OCI-LY3 (cell line): ENCODE measurements at regions not wholly inside any gene's neighbourhood (a gene's known extent, or its start where the extent isn't known, plus 50 kb on each side); places are given as distances from the start of the nearest gene placed in this dataset.

Experiments used
- CTCF ChIP-seq: fragments of 200-600, 300-600 bp; sonication (generic); IDR thresholded peaks from 2 replicates; pipeline ENCODE4 v1.5.1; 2014; ENCODE audit warnings: antibody characterized with exemption, low read length, low read depth
- EZH2phosphoT487 ChIP-seq: fragments of 200-600 bp; shearing (Covaris generic); IDR thresholded peaks from 2 replicates; pipeline ENCODE4 v1.6.1; 2018; ENCODE audit warnings: antibody characterized with exemption, mixed run types, low read depth

DNA sequence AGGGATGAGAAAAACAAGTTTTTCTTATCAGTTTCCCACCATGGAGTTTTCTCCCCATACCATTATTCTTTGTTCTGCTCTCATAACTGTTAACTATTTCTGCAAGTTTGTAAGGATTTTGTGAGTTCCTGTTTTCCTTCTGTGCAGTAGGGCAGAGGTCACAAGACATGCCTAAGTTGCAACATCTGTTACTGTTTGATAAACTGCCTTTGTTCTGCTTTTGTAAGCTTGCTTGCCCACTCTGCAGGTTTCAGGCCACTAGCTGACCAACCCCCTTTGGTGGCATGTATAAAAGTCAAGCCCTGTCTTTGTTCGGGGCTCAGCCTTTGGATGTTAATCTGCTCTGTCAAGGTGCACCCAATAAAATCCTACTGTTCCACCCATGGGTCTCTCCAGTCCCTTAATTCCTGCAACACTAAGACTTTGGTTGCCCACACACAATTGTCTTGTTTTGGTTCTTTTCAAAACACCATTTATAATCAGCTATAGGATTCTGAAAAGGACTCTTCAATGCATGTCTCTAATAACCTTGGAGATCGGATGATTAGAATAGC is 545.4 kb downstream of the CDH9 start:
- no peak for TF ChIP-seq CTCF
- no peak for TF ChIP-seq EZH2phosphoT487
